GM18508 (cell line): ENCODE measurements at regions not wholly inside any gene's neighbourhood (a gene's known extent, or its start where the extent isn't known, plus 50 kb on each side); places are given as distances from the start of the nearest gene placed in this dataset.

Experiments
- ATAC-seq: cut with Tn5 transposase; IDR thresholded peaks from one replicate; pipeline ENCODE4 v1.9.1; 2021; ENCODE audit warnings: moderate number of reproducible peaks; ENCODE audit not compliant: insufficient read depth, unreplicated experiment

DNA sequence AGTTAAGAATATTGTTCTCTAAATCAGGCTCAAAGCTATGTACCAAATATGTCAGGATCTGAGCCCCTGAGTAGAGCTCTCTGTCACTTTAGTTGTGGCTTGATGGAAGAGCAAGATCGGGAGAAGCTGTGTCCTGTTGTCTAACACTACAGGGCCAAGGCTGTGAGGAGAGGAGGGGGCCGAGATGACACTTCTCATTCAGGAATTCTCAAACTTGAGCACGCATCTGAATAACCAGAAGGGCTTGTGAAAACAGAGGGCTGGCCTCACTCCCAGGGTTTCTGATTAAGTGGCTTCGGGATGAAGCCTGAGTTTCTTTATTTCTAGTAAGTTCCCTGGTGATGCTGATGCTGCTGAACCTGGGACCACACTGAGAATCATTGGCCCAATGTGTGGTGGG, 209.2 kb upstream of the DAB1 start:
- ATAC-seq, result no peak

DNA sequence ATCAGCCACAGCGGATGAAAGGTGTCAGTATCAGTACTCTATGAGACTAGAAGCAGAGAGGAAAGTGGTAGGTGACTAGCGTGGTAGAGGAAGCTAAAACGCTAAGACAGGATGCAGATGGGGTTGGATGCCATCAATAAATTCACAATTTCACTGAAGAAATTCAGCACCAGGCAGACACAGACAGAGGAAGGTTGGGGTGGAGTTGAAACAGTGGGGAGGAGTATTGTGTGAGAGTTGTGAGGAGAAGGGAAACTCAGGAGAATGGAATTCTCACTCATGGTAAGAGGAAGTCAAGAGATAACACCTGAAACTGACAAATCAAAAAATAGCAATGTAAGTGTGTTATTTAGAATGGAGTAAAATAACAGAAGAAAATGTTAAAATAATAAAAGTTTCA, 208.5 kb upstream of the DAB1 start:
- ATAC-seq, result no peak

DNA sequence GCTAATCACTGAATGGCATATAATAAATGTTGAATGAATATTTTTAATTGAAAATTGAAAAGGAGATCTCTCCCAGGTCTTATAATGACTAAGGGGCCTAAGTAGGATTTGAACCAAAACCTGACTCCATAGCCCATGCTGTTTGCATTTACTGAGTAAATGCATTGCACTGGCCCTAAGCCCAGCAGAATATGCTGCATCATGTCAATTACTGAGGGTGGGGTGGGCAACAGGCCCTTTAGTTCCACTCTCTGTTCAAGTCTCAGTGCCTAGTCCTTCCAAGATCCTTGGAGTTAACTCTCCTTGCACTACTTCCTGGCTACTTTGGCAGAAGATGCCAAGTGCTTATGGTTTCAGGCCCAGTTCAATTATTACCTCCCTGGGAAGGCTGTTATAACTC, 203.8 kb upstream of the DAB1 start:
- no peak for ATAC-seq

DNA sequence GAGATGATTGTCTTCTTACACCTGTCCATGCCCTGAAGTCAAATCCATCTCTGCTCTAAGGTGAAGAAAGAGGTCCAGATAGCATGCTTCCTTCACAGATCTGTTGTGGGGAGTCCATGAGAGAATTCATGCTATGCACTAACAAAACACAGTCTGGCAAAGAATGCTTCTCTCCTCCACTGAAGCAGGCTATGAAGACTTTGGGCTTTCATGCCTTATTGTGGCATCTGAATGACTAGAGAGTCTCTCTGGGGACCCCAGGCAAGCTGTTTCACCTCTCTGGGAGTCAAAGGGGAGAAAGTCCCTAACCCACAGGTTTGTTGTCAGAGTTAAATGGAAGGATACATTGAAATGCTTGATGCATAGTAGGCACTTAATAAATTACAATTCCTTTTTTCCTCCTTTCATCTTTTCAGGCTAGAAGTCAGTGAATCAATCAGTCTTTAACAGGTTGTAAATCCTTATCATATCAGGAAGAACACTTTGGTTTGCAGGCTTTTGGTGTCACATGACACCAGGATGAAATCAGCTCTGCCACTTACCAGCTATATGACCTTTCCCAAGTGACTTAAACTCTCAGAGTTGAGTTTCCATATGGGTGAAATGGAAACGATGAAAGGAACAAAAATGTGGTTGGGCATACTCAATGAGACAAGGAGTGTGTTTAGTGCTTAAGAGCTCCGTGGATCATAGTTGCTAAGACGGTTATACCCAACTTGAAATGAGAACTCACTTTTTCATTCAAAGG, 200.1 kb upstream of the DAB1 start:
- no peak for ATAC-seq

DNA sequence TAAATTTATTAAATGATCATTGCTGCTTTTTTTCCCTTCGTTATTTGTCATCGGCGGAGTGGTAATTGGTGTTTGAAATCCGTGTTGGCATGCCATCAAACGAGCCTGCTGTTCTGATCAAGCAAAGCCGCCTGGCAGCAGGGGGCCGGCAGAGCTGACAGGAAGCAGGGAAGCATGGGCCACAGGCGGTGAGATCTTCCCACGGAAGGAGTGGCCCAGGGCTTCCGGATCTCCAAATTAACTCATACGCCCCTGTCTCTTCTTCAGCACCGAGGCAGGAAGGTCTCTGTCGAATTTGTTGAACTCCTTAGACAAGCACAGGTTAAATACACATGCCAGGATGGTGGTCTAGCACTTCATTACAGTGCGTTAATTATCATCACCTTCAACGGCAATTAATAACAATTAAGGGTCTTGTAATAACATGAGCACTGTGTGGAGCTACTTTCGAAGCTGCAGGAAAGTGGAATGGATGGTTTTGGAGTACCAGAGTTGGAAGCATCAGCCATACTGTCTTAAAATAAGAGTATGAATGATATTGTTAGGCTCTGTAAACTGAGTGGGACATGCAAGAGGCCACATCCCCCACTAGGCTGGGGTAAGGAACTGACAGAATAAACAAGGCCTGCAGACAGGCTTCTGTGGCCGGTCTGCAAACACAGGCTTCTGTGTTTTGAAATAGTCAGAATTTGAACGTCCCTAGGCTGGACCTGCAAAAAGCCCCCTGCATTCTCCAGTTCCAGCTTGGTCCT, 199.4 kb upstream of the DAB1 start:
- no peak for ATAC-seq

DNA sequence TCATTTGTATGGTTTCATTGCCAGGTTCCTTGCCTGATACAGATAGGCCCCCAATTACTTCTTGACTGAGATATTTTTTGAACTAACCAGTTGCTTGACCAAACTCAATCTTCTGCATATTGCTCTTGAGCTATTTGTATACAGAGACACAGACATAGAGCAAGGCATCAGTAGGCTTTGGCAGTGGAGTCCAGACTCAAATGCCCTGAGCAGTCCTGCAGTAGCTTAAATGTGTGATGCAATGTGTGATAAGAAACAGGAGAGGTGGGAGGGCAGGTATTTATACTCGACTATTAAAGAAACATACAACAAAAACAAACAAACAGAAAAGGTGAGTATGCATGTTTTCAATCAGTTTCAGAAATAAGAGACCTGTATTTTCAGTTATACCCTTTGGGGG, 197.9 kb upstream of the DAB1 start:
- ATAC-seq, result no peak

DNA sequence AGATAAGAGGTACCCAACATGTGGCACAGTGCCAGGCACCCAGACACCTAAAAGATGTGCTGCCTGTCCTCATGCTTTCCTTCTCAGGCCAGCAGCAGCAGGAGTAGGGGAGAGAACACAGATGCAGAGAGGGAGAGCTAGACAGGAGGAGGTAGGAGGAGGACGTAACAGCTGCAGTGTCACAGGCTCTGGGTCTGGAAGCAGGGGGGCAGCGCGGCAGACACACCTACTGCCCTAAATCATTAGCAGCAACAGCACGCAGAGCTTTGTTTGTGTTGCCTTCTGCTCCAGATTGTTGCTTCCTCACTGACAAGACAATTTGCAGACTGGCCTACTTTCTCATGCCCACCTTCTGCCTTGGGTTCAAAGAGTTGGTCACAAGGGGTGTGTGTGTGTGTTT, 196.7 kb upstream of the DAB1 start:
- no peak for ATAC-seq

DNA sequence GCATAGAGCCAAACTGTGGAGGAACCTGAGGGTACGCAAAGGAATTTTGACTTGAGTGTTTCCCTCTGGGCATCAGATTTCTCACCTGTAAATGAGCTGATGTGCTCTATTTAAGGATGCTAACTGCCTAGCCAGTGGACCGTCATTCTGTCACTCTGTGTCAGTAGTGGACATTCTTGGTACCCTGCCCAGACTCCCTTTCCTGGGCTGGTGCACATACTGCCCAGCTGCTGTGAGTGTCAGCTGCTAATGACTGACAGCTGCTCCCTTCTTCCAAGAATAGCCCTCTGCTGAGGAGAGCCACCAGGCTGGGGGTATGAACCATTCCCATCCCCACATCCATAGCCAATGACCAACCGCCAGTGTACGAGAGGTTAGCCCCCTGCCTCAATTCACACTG, 193.1 kb upstream of the DAB1 start:
- no peak for ATAC-seq

DNA sequence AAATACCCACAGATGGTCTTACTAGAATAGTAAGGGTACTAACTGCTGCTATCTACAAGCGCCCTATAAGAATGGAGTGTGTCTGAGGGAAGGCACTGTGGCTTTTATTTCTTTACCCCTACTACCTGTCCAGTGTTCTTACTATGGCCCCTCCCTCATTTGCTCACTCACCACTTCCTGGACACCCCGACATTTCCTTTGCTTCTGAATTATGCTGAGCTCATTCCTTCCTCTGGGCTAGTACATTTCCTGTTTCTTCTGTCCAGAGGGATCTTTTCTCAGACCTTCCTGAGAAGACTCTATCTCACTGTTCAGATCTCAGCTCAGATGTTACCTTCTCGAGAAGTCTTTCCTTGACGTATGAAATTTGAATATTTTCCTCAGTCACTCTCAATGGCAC, 192.1 kb upstream of the DAB1 start:
- ATAC-seq, result no peak

DNA sequence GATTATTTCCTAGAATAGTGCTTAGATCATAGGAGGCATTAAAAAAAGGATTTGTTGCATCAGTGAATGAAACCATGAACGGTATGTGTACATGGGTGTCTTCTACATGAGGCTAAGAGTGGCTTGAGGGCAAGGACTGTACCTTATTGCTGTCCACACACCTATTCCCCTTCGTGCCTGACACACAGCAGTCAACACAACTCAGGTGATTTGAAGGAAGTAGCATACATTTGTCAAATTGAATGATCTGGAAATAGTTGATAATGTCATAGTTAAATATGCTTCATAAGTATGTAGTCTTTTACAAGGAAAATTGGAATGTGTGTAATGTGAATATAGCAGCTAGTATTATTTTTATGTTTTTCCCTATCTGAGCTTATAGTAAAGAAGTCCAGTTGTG, 189.0 kb upstream of the DAB1 start:
- ATAC-seq, result no peak

DNA sequence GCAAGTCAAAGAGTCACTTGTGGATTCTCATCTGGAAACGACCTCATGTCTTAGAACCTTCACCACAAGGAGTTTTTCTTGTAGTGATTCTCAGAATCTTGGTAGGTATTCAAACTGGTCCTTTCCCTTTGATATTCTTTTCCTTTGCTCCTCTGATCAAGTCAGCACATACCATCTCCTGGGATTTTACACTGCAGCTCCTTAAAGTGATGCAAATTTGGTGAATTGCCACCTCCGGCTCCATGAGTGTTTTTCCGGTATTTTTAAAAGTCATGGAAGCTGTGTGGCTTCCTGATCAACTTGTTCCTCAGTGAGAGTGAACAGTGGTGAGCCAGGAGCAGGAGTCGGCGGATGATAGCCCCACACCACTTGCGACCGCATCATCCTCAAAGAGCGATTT, 182.1 kb upstream of the DAB1 start:
- ATAC-seq, result no peak

DNA sequence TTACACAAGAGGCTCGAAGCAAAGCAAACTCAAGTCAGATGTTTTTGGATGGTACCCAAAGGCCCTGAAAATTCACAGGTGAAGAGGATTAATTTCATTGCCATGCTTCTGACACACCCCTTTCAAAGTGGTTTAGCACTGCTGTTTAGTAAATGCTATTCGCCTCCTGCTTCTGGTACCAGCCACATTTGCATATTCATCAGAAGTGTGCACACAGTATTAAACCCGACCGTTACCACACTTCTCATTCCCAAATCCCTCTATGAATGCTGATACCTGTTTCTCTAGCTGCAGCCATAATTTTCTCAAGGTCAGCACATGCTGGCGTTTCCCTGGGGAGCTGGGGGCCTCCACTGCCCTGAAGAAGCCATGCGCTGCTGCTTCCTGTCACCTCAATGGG, 179.8 kb upstream of the DAB1 start:
- no peak for ATAC-seq

DNA sequence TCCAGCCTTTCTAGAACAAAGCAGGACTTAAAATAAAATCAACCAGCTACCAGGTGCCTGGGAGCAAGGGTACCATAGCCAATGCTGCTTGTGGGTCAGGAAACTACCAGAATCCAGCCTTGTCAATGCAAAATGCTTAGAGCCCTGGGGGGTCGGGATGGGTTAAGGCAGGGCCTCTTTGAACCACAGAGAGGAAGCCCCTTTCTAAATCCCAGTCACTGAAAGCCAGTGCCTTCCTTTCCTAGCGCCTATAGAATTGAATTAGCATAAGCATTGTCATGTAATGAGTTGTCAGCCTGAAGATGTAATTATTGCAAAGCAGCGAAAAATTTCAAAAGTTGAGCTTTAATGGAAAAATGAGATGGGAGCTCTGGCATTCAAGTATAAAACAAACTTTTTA, 176.6 kb upstream of the DAB1 start:
- ATAC-seq, result no peak

DNA sequence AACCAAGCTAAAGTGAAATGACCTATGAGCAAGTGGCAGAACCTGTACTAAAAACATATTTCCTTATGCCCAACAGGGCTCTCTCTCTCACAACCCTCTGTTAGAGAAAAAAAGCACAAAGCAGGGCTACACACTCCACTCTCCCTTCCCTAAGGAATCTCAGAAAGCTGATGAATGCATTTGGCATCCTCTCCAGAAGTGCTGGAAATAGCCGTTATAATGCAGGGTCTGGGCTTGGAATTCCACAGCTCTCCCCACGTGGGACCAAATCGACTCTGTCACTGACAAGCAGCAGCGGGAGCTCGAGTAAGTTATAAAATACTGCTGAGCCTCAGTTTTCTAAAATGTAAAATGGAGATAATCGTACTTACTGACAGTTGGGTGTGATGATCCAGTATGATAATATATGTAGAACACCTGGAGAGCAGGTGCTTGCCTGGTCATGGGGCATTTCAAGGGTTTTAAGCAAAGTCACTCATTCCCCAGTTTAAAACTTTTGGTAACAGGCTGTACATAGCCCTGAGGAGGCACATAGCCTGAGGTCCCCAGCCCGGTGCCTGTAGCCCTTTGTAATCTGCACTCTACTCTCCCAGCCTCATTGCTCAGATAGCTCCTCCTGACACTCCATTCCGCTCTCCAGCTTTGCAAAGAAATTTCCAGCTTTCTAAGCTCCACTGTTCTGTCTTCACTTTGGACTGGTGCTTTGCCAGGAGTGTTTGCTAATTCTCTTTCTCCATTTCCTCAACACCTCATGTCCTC, 175.6 kb upstream of the DAB1 start:
- no peak for ATAC-seq

DNA sequence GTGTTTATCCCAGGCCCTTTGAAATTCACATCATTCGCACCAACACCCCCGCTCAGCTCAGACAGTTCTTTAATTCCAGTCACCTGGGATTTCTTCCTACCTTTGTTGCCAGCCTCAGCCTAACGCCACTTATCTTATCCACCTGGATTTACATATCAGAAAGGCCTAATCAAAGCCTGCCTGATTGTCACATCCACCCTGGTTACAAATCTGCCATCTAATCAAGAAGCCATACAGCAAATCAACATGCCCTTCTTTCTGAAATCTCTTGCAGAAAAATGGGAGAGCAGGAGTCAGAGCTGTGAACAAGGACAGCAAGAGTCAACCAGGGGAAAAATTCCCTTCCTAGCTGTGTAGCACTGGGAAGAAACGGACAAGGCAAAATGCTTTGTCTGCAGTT, 173.2 kb upstream of the DAB1 start:
- no peak for ATAC-seq

DNA sequence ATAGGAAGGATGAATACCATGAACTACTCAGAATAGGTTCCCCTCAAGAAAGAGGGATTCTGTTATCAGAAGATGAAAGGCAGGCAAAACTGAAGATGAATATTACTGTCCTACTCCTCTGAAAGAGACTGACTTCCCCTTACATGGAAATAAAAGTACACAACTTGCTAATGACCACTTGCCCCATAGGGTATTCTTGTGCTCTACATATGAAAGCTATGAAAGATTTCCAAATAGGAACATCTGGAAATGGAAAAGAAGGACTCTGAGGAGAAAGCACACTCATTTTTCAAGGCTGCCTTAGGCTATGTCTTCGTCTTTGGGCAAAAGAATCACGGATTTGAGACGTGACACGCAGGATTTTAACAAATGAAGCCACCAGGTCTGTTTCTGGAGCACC, 170.1 kb upstream of the DAB1 start:
- ATAC-seq, result no peak

DNA sequence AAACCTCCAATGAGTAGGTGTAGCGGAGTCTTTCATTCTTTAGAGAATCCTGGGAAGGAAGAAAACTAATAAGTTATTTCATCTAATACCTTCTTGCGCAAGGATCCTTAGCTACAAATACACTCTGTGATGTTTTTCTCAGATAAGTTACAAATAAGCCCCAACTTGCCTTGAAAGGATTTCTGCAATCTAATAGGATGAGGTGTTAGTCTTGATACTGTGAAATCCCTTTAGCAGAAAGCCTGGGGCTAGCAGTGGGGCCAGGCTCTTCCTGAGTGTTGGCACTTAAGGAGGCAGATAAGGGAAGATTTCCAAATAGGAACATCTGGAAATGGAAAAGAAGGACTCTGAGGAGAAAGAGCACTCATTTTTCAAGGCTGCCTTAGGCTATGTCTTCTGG, 168.0 kb upstream of the DAB1 start:
- ATAC-seq, result no peak

DNA sequence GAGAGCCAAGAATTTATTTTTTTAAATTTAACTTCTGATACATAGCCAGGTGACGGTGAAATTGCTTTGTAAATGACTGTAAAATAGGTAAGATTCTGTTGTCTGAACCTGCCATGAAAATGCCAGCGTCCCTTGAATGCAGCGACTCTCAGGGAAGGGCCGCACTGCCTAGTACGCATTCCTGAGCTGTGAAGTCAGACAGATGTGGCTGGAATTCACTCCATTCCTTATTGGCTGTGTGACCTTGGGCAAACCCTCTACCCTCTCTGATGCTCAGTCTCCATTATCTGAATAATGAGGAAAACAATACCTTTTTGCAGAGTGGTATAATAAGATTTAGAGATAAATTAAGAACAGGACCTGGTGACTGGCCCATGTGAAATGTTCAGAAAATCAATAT, 167.1 kb upstream of the DAB1 start:
- no peak for ATAC-seq

DNA sequence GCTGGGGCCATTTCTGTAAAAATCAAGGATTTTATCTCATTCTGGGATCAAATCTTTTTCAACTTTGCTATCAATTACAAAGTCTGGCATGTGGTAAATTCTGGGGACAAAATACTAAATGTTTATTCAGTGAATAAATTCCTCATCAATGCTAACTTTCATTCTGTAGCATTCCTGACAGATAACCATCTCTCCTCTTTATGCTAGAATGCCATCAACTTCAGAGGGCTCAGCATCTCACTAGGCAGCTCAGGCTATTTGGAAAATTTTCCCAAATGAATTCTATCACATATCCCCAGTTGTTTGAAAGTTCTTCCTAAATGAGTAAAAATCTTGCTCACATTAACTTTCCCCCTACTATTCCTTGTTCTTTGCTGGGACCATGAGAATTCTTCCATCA, 163.0 kb upstream of the DAB1 start:
- ATAC-seq, result no peak

DNA sequence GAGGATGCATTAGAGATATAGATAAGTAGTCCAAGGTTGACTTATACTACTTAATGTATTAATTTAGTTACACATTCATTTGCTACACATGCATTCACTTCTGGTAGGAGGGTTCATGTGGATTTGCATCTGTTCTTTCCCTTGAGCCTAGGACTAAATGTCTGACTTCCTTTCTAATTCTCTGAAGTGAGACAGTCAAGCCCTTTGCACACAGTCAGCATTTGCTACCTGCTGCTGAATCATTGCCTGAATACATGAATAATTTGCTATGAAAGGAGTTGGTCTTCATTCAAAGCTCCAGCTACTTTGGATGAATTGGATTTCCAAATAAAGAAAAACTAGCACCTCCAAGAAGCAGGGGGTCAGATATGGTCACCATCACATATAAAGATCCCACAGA, 154.8 kb upstream of the DAB1 start:
- no peak for ATAC-seq

DNA sequence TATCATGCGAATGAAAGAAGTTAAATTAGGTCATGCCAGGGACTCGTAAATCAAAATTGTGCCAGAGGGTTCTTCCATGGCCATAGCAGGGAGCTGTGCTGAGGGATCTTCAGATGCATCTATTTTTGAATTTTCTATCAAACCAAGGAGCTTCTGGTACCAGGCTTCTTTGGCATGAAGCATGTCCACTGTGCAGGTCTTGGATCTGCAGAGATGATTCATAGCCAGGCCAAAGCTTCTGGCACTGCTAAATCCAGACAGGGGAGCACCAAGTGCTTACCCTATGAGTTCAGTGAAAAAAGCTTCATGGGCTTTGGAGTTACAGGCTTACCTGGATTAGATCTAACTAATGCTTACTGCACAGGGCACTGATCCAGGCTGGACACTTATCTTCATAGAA, 154.2 kb upstream of the DAB1 start:
- ATAC-seq, result no peak
